ENCODE measurements at regions not wholly inside any gene's neighbourhood (a gene's known extent, or its start where the extent isn't known, plus 50 kb on each side); places are given as distances from the start of the nearest gene placed in this dataset.

- Mint-ChIP-seq H3K9me3 (no peaks in the 10 kb centered on the region; the same call in 2 of the 3 replicates), H3K27me3 (ENCODE audit: insufficient read depth, low read depth, poor library complexity) (no peaks in the 10 kb centered on the region), H3K36me3 (ENCODE audit: low read depth) (no peaks in the 10 kb centered on the region), H3K27ac (no peak overlapping the region), H3K4me1 (no peaks in the 10 kb centered on the region), H3K4me3 (no peak overlapping the region)
- Histone ChIP-seq H4K20me1 (replicated peaks; ENCODE audit: insufficient read depth) (no peaks in the 10 kb centered on the region), H3K4me3 (no peak overlapping the region), H3K4me1 (ENCODE audit: insufficient read depth) (no peaks in the 10 kb centered on the region), H3K36me3 (ENCODE audit: insufficient read depth) (no peaks in the 10 kb centered on the region), H3K79me2 (replicated peaks; ENCODE audit: insufficient read depth) (no peaks in the 10 kb centered on the region), H3K27ac (ENCODE audit: low read depth) (no peak overlapping the region), H3K9me2 (ENCODE audit: insufficient read depth) (no peaks in the 10 kb centered on the region), H3K27me3 (ENCODE audit: insufficient read depth) (no peaks in the 10 kb centered on the region), H3F3A (replicated peaks; ENCODE audit: low read depth) (no peaks in the 10 kb centered on the region), H3K4me2 (no peak overlapping the region), H2AFZ (no peak overlapping the region)
- peak; percentile 35 to 48; a peak in 3 of 4 replicates for TF ChIP-seq CTCF (conservative IDR thresholded peaks at IDR 0.05; ENCODE audit: low read depth in 2 of 2)
- TF ChIP-seq POLR2AphosphoS5 (IDR thresholded peaks at IDR 0.05; ENCODE audit: low read depth) = no peak
- DNase-seq (ENCODE audit: low spot score) (peak; percentile 21), ATAC-seq (no peak; the same call in 2 of the 3 replicates)
Measured at GRCh38 chr2:126399001-126399400, 257.0 kb upstream of the GYPC start.

- no peak overlapping the region for H3K4me2 ChIP-seq
- Mint-ChIP-seq H3K36me3 (ENCODE audit: low read depth) (no peaks in the 10 kb centered on the region), H3K4me3 (no peak overlapping the region), H3K27ac (no peak overlapping the region), H3K27me3 (ENCODE audit: insufficient read depth, low read depth, poor library complexity) (peaks cover 2% of the 10 kb centered on the region), H3K4me1 (no peaks in the 10 kb centered on the region), H3K9me3 (no peaks in the 10 kb centered on the region)
- no peak for ATAC-seq
- DNase-seq (ENCODE audit: low spot score) = no peak
- no peaks in the 10 kb centered on the region for H3K79me2 ChIP-seq (replicated peaks; ENCODE audit: insufficient read depth)
- H3K36me3 ChIP-seq (ENCODE audit: insufficient read depth) = no peaks in the 10 kb centered on the region
- no peaks in the 10 kb centered on the region for H3K9me2 ChIP-seq (ENCODE audit: insufficient read depth)
- no peak overlapping the region for H3K27ac ChIP-seq (ENCODE audit: low read depth)
- H3F3A ChIP-seq (replicated peaks; ENCODE audit: low read depth) = no peaks in the 10 kb centered on the region
- H3K4me1 ChIP-seq (ENCODE audit: insufficient read depth) = no peaks in the 10 kb centered on the region
- no peak overlapping the region for H2AFZ ChIP-seq
- no peaks in the 10 kb centered on the region for H3K27me3 ChIP-seq (ENCODE audit: insufficient read depth)
- H4K20me1 ChIP-seq (replicated peaks; ENCODE audit: insufficient read depth) = no peaks in the 10 kb centered on the region
- H3K4me3 ChIP-seq = no peak overlapping the region
- no peak for TF ChIP-seq ZNF114 (CRISPR knock-in tag; IDR thresholded peaks at IDR 0.05)
- TF ChIP-seq NANOG (IDR thresholded peaks at IDR 0.05; ENCODE audit: borderline replicate concordance) = no peak
- no peak for TF ChIP-seq POLR2AphosphoS5 (IDR thresholded peaks at IDR 0.05; ENCODE audit: low read depth)
- TF ChIP-seq ZNF462 (CRISPR knock-in tag; IDR thresholded peaks at IDR 0.05) = no peak
- no peak for TF ChIP-seq ETS1 (IDR thresholded peaks at IDR 0.05)
- no peak for TF ChIP-seq EZH2phosphoT487 (IDR thresholded peaks at IDR 0.05; ENCODE audit: unreplicated experiment)
- no peak for TF ChIP-seq JUNB (IDR thresholded peaks at IDR 0.05; ENCODE audit: unreplicated experiment)
- TF ChIP-seq ZNF331 (CRISPR knock-in tag; IDR thresholded peaks at IDR 0.05; ENCODE audit: low read depth) = no peak
- TF ChIP-seq CREB1 (CRISPR knock-in tag; IDR thresholded peaks at IDR 0.05; ENCODE audit: low read depth) = no peak
- no peak for TF ChIP-seq CTCF (conservative IDR thresholded peaks at IDR 0.05; ENCODE audit: low read depth in 2 of 2)
Measured at GRCh38 chr2:126403039-126403628, 252.8 kb upstream of the GYPC start.
